NCI-H187 (cell line): ENCODE measurements at regions not wholly inside any gene's neighbourhood (a gene's known extent, or its start where the extent isn't known, plus 50 kb on each side); places are given as distances from the start of the nearest gene placed in this dataset.
"Not testable (repeated sequence)": the region's sequence is repeated elsewhere in the genome, so short reads cannot be mapped to it uniquely, and the experiment has no call there.

Source experiments
- DNase-seq, 2 experiments: peaks; one replicate each; lab custom pipeline; 2025; lab: John Stamatoyannopoulos, UW

DNA sequence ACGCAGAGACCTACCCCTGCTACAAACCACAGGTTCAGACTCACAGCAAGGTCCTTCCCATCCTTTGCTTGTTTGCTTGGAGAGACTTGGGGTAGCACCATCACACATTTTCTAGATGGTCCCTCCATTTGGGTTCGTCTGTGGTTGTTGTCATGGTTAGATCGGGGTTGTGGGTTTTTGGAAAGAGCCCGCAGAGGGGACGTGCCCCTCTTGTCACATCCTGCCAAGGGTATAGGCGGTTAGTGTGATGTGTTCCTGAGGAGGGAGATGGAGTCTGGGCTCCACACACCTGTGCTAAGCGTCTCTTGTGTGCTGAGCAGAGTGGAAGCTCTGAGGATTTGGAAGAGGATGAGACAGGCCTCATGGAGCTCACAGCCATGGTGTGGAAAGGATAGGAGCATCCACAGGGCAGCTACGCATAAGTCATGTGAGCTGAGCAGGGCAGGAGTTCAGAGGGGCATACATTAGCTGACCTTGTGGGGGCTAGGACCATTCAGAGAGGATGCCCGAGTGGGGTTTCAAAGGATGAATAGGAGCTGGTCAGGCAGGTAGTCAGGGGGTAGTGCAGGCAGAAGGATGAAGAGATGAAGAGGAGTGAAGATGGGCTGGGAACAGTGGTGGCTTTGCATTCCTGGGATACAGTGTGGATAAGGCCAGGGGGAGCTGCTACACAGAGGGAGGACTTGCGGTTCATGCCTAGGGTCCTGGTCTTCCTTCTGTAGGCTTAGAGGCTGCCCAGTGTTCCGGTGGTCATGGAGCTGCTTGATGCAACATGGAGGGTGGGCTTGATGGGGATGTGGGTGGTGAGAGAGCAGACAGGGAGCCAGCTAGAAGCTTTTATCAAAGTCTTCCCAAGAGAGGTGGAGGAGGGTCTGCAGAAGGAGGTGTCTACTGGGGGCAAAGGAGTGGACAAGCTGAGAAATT is 62.9 kb downstream of the ACKR3 start:
- no peak for DNase-seq

DNA sequence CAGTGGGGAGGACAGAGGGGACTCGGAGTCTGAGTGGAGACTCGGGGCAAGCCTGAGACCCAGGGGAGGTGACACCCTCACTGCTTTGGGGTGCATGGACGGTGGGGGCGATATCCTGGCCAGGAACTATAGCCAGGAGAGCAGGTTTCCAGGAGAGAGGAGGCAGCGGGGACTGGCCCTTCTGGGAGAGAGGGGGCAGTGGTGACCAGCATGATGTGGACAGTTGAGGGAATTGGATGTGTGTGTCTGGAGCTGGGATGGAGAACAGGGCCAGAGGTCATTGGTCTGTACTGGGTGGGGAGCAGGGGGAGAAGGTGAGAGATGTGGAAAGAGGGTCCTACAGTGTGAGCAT is 63.6 kb downstream of the ACKR3 start:
- no peak for DNase-seq

DNA sequence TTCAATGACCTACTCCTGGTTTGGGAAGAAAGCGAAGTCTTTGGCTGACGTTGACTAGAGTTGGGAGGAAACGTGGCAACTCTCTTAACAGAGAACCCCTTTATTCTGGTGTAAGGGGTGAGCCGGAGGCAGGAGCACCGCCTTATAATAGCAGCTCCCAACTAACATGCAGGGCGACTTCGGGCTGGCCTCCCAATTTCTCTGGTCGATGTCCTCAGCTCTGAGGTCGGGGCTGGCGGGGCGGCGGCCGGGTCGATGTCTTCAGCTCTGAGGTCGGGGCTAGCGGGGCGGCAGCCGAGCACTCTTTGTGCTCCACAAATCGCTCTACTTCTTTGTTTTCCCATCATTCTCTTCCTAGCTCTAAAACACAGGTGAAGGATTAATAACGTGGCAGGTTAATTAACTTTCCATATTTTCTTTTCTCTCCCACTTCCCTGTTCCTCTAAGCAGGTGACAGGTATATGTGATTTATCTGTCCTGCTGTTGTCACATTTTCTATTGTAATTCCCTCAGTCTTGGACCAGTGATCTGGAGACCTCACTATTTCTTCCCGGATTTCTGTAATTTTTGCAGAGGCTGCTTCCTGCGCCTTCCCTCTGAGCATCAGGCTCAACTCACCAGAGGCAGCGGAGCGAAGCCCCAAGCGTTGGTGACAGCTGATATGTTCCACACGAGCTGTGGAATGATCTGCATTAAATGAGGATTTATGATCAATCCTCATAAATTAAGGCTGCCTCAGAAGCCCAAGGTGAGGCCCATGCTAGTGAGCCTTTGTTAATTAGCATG is 64.3 kb downstream of the ACKR3 start:
- peak in 1 of 2 experiments; percentile 2 for DNase-seq

DNA sequence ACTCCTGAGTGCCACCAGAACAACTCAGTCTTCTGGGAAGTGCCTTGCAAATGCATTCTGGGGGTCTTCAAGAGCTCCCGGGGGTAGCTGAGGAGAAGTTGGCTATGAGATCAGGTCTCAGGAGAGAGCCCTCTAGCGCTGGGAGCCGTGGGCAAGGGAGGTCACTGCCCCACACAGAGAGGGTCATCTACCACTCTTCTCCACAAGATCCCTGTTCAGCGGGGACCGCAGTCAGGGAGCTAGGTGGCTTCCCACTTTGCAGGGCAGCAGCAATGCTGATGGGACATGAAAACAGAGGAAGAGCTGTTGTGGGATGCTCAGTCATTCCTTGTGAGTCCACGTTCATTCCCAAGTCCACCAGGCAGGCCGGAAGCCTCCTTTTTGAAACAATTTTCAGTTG is 66.6 kb downstream of the ACKR3 start:
- DNase-seq: no peak

DNA sequence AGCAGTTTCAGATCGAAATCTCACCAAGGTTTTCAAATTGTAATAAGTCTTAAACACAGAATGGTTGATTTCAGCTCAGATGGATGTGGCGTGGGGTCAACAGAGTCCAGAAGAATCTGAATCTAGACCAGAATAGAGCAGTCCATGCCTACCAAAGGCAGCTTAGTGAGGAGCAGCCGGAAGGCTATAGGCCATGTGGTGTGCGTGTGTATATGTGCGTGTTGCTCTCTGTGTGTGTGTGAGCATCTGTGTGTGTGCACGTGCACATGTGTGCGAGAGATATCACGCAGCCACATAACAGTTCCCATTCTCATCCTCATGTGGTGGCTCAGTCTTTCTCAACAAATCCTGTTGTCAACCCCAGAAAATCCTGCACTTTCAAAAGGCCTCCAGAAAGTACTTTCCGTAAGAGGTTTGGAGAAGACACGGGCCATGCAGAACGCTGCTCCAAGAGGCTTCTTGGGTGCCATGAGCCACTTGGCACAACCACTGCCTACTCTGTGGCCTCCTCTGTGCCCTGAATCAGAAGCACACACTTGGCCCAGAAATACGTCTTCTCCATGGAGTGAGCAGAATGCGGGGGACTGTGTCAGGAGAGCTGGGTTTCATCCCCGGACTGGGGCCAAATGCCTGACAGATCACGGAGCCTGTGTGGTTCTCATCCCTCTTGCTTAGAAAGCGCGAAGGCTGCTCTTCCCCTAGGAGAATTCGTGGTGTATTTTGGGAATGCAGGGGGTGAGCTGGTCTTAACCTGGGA is 67.3 kb downstream of the ACKR3 start:
- no peak for DNase-seq

DNA sequence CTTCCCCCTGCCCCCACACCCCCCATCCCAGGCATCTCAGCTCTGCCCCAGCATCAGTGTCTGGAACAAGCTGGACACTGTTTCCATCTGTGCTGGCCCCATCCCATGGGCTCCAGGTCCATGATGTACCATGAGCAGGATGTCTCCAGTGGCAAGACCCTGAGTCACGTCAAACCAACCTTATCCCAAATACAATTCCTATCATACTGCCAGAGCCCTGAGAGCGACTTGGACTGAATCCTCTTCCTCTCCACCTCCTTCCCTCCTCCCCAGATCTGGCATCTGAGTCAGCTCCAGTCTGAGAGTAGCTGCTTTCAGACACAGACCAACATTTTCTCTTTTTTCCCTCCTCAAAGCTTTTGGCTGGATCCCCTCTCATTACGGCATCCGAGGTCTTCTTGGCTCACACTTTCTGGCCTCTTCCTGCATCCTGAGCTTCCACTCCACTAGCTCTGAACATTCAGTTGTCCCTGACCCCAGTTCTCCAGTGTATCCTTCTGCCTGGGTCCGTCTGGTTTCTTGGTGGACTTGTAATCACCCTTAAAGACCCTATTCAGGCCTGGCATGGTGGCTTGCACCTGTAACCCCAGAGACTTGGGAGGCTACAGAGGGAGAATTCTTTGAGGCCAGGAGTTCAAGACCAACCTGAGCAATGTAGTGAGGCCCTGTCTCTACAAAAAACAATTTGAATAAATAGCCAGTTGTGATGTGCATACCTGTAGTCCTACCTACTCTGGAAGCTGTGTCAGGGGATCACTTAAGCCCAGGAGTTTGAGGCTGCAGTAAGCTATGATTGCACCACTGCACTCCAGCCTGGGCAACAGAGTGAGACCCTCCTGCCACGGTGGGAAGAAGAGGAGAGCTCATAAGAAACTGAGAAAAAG is 68.3 kb downstream of the ACKR3 start:
- no peak for DNase-seq

DNA sequence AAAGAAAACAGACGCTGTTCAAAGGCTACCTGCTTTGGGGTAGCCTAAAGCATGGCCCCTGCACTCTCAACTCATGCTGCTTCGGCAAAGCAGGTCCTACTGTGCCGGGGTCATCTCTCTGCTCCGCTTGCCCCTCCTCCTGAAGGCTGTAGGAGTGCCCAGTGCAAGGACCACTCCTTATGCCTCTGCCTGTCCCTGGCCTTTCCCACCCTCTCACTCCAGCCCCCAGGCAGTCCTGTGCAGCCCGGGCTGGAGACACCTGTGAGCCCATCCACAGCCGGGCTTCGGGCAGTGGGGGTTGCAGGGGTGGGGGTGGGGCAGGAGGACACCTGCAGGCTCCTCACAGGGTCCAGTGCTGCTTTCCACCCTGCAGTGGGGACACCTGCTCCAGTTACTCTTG is 69.1 kb downstream of the ACKR3 start:
- DNase-seq: no peak

DNA sequence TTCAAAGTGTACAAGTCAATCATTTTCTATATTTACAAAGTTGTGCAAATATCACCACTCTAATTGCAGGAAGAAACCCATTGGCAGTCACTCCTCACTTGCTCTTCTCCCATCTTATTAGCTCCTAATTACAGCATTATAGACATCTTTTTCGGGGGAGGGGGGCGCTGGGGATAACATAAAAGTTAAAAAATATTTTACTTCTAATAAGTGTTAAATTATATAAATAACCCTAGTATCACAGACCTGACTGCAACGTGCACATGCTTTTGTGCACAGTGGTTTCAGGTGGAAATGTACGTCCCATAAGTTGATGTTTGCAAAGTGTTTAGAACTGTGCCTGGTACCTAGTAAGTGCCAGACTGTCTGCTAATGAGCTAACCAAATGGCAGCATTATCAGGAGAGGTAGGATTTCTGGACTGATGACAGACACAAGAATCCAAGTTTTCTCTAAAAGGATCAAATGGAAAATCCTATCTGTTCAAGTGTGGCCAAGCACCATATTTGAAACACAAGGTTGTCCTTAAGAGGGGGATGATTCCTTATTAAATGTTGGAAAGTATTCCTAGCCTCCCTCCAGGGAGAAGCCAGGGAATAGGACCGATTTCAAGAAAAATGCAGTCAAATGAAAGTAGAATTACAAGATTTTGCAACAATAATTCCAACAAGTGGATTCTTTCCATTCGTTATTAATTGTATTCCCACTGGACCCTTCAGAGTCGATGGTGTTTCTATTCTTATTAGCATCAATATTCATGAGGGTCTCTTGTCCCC is 70.0 kb downstream of the ACKR3 start:
- DNase-seq: no peak

DNA sequence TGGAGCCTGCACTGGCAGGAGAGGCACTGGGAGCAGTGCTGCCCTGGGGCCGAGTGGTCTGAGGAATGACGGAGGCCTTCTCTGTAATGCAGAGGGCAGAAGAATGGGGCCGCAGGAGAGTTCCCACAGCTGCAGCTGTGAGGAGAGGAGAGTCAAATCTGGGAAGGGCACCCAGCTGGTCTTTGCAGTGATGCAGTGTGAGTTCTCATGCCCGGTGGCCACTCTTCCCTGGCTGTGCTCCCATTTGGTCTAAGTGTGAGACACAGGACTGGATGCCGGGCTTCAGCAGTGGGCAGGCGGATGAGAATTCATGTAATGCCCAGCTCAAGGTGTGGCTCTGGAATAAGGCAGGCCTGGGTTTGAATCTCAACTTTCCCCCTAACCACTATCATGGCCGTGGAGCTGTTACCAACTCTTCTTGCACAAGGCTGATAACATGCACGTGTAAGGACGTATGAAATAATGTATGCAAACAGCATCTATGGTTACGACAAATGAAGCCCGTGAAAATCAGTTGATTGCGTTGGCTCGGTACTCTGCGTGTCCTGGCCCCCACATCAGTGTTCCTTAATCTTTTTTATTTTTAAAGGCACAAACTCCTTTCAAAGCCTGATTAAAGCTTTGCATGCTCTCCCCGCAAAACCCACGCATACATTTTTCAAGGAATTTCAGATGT is 71.6 kb downstream of the ACKR3 start:
- no peak for DNase-seq

DNA sequence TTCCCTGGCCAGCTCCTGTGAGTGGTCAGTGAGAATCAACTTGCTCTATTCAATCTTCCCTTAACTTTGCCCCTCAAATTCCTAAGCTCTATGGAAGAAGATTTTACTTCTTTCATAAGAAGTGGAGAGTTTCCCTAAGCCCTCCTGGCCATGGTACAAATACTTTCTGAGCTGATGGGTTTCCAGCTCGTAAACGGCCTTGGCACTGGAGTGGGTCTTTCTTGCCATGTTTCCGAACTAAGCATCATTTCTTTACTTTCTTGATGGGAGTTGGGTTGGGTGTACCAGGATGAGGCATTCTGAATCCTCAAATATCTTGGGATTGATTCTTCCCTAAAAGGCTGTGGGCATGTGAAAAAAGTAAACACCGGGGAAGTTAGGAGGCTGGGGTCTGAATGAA is 72.5 kb downstream of the ACKR3 start:
- DNase-seq: no peak

DNA sequence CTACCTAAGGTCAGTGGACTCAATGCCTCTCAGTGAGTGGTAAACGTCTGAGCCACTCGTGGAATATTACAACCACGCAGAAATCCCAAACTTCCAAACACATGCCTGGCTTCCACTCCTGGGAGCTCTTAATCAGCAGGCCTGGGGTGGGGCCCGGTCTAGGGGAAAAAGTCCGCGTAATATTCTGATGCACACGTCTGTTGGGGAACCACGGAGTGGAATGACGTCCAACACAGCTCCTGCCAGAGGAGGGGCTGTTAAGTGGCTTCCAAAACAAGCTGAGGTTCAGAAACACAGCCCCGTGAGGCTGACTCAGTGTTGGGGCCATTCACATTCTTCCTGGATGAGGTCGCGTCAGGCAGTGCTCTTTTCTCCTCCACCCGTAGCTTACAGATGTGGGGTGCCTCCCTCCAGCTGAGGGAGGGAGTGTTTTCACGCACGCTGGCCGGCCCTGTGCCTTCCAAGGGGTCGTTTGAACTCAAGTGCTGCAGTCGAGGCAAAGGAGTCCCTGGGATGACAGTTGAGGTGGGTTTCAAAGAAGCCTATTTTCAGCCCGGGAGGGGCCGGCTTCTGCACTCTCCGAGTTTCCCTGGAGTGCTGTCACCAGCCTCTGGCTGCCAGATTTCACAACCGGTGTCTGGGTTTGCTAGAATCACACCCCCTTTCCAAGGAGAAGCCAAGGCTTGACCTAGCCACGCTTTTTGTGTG is 73.1 kb downstream of the ACKR3 start:
- no peak for DNase-seq

DNA sequence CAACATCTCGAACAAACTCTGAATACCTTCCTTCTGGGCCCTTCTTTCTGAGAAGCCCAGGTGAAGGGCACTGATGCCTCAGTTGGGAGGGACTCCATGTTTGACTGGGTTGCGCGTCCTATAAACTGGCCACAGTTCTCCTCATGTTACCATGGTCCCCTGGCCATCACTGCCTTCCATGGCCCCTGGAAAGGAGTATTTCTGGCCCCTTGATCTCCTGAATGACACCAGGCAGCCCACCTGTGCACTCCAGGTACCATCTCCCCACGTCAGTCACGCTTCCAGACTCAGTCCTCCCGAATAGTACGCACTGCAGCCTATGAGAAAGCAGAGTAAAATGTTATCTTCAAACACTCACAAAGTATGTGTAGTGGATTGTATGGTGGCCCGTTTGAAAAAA is 73.9 kb downstream of the ACKR3 start:
- DNase-seq: no peak

DNA sequence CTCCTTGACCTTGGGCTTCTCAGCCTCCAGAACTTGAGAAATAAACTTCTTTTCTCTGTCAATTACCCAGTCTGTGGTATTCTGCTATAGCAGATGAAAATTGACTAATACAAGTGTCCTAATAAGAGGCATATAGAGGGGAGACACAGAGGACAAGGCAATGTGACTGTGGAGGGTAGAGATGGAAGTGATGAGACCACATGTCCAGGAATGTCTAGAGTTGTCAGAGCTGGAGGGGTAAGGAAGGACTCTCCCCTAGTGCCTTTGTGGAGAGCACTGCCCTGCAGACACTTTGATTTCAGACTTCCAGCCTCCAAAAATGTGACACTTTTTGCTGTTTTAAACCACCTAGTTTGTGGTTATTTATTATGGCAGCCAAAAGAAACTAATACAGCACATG is 74.4 kb downstream of the ACKR3 start:
- DNase-seq: no peak

DNA sequence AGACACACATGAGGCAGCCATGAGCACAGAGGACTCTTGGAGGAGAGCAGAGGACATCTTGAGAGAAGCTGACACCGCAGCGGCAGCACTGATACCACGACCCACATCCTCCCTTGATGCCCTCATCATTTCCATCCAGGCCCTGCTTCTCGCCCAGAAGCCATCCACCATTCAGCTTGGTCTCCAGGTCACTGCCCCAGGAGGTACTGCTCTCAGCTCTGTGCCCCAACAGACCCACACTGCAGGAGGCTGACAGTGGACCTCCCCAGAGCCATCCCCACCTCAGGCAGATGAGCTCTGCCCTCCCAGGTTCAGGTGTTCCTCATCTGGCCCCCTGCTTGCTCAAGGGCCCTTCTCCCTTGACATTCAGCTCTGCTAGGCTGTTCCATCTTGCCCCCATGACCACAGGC is 74.9 kb downstream of the ACKR3 start:
- no peak for DNase-seq

DNA sequence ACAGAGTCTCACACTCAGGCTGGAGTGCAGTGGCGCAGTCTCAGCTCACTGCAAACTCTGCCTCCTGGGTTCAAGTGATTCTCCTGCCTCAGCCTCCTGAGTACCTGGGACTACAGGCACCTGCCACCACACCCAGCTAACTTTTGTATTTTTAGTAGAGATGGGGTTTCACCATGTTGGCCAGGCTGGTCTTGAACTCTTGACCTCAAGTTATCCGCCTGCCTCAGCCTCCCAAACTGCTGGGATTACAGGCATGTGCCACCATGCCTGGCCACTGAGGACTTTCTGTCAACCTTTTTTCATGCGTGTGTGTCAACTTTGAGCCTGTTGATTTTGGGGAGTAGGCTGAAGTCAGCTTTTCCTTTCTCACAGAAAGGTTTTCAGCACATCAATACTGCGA is 75.5 kb downstream of the ACKR3 start:
- DNase-seq: not testable (repeated sequence)

DNA sequence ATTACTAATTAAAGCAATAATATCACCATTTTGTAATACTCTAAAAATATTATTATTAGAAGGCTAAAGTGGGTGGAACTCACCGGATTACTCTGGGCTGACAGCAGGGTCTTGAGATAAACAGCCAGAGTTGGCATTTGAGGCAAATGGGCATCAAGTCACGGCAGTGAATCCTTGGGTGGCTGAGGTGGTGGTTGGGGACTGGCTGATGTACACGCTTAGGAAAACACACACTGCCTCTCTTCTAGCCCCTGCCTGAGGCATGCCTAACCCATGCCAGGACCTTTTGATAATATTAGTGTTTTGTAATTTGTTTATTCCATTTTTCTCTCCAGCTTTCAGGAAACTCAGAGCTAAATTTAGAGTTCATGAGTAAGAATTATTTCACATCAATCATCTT is 76.8 kb downstream of the ACKR3 start:
- DNase-seq: no peak

DNA sequence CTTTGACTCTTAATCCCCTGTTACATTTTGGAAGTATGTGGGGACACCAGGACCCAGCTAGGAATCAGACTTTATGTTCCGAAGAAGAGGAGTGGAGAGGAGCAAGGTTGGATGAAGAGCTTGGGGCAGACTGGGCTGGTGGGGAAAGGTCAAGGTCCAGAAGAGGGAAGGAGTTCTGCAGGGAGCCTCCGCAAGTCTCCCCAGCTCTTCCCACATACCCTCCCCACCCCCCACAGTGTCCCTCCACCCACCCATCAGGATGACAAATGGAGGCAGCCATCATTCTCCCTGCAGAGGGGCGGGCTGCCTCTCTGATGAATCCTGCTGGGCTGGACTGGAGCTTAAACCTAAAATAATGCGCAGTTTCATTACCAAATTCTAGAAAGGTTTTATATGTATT is 77.2 kb downstream of the ACKR3 start:
- DNase-seq: no peak

DNA sequence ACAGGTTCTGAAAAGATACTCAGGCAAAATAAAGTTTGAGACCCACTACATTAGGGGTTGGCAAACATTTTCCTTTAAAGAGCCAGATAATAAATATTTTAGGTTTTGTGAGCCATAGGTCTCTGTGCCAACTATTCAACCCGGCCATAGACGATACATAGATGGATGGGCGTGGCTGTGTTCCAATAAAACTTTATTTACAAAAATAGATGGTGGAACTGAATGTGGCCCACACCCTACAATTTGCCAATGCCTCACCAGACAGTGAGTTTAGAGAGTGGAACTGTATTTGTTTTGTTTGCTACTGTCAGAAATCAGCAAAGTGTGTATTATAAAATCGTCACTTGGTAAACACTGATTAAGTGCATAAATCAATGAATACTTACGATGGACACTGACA is 78.0 kb downstream of the ACKR3 start:
- no peak for DNase-seq

DNA sequence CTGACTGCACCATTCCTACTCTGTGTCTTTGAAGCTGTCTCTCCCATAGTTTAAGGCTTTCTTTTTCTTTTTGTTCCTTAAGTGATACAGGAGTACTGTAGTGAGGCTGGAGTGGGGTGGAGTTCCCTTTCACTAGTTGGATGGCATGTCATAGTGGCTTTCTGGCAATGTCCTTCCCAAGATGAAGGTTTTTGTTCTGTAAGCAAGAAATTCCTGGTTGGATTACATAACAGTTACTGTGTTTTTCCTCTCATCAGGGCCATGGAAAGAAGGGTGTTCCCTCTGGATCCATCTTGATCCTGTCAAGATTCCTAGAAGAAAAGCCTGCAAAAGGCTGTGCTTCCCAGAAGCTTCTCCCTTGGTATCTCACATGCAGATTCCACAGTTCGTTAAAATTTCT is 84.2 kb downstream of the ACKR3 start:
- no peak for DNase-seq

DNA sequence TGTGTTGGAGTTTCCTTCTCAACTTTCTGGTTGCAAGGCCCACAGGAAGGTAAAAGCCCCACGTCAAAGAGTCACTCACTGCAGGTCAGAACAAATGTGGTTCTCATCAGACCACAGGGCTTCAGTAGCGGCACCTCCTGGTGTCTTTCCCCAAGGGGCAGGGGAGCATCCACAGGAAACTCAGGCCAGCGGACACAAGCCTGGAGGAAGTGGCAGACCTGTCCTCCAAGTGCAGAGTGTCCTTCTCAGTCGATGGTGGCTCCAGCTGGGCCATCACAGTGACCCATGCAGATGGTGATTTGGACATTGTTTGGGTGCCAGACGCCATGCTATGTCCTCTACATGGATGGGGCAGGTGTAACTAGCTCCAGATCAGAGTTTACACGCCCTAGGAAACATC is 84.9 kb downstream of the ACKR3 start:
- DNase-seq: no peak
